Endothelial cell (in vitro differentiated cells): ENCODE measurements at regions not wholly inside any gene's neighbourhood (a gene's known extent, or its start where the extent isn't known, plus 50 kb on each side); places are given as distances from the start of the nearest gene placed in this dataset.

Experiments
- DNase-seq: peaks from one replicate; pipeline ENCODE4 v3.0.0; 2021; ENCODE audit warnings: low spot score
- H3K27ac Mint-ChIP-seq: one replicate; pipeline ENCODE4 v1.8.0; 2021; ENCODE audit warnings: mixed read lengths, inconsistent platforms; ENCODE audit not compliant: unreplicated experiment
- H3K27me3 Mint-ChIP-seq: one replicate; pipeline ENCODE4 v1.8.0; 2021; ENCODE audit warnings: mild to moderate bottlenecking, moderate library complexity, mixed read lengths, inconsistent platforms; ENCODE audit not compliant: unreplicated experiment
- H3K36me3 Mint-ChIP-seq: one replicate; pipeline ENCODE4 v1.8.0; 2021; ENCODE audit warnings: mild to moderate bottlenecking, low read depth, mixed read lengths, inconsistent platforms; ENCODE audit not compliant: unreplicated experiment
- H3K4me1 Mint-ChIP-seq: one replicate; pipeline ENCODE4 v1.8.0; 2021; ENCODE audit warnings: mild to moderate bottlenecking, mixed read lengths, inconsistent platforms; ENCODE audit not compliant: unreplicated experiment
- H3K4me3 Mint-ChIP-seq: one replicate; pipeline ENCODE4 v1.8.0; 2021; ENCODE audit warnings: mild to moderate bottlenecking, mixed read lengths, inconsistent platforms; ENCODE audit not compliant: unreplicated experiment
- H3K9me3 Mint-ChIP-seq: one replicate; pipeline ENCODE4 v1.8.0; 2021; ENCODE audit warnings: mixed read lengths, inconsistent platforms; ENCODE audit not compliant: unreplicated experiment
- CTCF ChIP-seq: fragments of 200-600 bp; sonication (generic); IDR thresholded peaks from one replicate; pipeline ENCODE4 v1.5.0; 2021; ENCODE audit warnings: antibody characterized with exemption; ENCODE audit not compliant: unreplicated experiment

- no peak overlapping the region for H3K4me3 Mint-ChIP-seq
- H3K27me3 Mint-ChIP-seq: no peaks in the 10 kb centered on the region
- no peak for TF ChIP-seq CTCF
- no peaks in the 10 kb centered on the region for H3K36me3 Mint-ChIP-seq
- H3K27ac Mint-ChIP-seq: no peak overlapping the region
- no peaks in the 10 kb centered on the region for H3K9me3 Mint-ChIP-seq
- no peaks in the 10 kb centered on the region for H3K4me1 Mint-ChIP-seq
- DNase-seq: no peak
Measured at GRCh38 chr14:40838601-40839000, 768.1 kb upstream of the LRFN5 start.

GRCh38 chr14:40806471-40806870 lies 800.2 kb upstream of the LRFN5 start:
- Mint-ChIP-seq H3K9me3 (no peaks in the 10 kb centered on the region), H3K4me3 (no peak overlapping the region), H3K36me3 (no peaks in the 10 kb centered on the region), H3K27ac (no peak overlapping the region), H3K4me1 (no peaks in the 10 kb centered on the region), H3K27me3 (no peaks in the 10 kb centered on the region)
- TF ChIP-seq CTCF: no peak
- no peak for DNase-seq

GRCh38 chr14:40796168-40796567 lies 810.5 kb upstream of the LRFN5 start:
- DNase-seq: no peak
- Mint-ChIP-seq H3K9me3 (no peaks in the 10 kb centered on the region), H3K4me3 (no peak overlapping the region)

GRCh38 chr14:40784860-40785259 lies 821.8 kb upstream of the LRFN5 start:
- H3K4me1 Mint-ChIP-seq: no peaks in the 10 kb centered on the region
- H3K9me3 Mint-ChIP-seq: no peaks in the 10 kb centered on the region
- no peaks in the 10 kb centered on the region for H3K27me3 Mint-ChIP-seq
- H3K4me3 Mint-ChIP-seq: no peak overlapping the region
- DNase-seq: no peak
- no peak overlapping the region for H3K27ac Mint-ChIP-seq
- H3K36me3 Mint-ChIP-seq: no peaks in the 10 kb centered on the region
- TF ChIP-seq CTCF: no peak

More at GRCh38 chr14:40796168-40796567, 810.5 kb upstream of the LRFN5 start:
- Mint-ChIP-seq H3K36me3 (no peaks in the 10 kb centered on the region), H3K27ac (no peak overlapping the region), H3K27me3 (no peaks in the 10 kb centered on the region), H3K4me1 (no peaks in the 10 kb centered on the region)
- no peak for TF ChIP-seq CTCF

GRCh38 chr14:40762685-40763084 lies 844.0 kb upstream of the LRFN5 start:
- H3K36me3 Mint-ChIP-seq: no peaks in the 10 kb centered on the region
- TF ChIP-seq CTCF: no peak
- H3K27me3 Mint-ChIP-seq: no peaks in the 10 kb centered on the region
- H3K27ac Mint-ChIP-seq: no peak overlapping the region
- no peak overlapping the region for H3K4me3 Mint-ChIP-seq
- no peaks in the 10 kb centered on the region for H3K9me3 Mint-ChIP-seq
- H3K4me1 Mint-ChIP-seq: no peaks in the 10 kb centered on the region
- no peak for DNase-seq
